Ishikawa (cell line): ENCODE measurements at regions not wholly inside any gene's neighbourhood (a gene's known extent, or its start where the extent isn't known, plus 50 kb on each side); places are given as distances from the start of the nearest gene placed in this dataset.

Source experiments
- CEBPB ChIP-seq: IDR thresholded peaks from 2 replicates; pipeline ENCODE4 v1.6.1; 2012
- CREB1 ChIP-seq: IDR thresholded peaks from 2 replicates; pipeline ENCODE4 v1.6.1; 2012; ENCODE audit warnings: low read depth
- EGR1 ChIP-seq: IDR thresholded peaks from 2 replicates; pipeline ENCODE4 v1.6.1; 2012
- EP300 ChIP-seq: IDR thresholded peaks from 2 replicates; pipeline ENCODE4 v1.6.1; 2012; ENCODE audit warnings: borderline replicate concordance
- FOXM1 ChIP-seq: IDR thresholded peaks from 2 replicates; pipeline ENCODE4 v1.6.1; 2012; ENCODE audit warnings: low read depth, borderline replicate concordance
- MAX ChIP-seq: IDR thresholded peaks from 2 replicates; pipeline ENCODE4 v1.6.1; 2012
- NFIC ChIP-seq: IDR thresholded peaks from 2 replicates; pipeline ENCODE4 v1.6.1; 2012
- RAD21 ChIP-seq: IDR thresholded peaks from 2 replicates; pipeline ENCODE4 v1.6.1; 2012; ENCODE audit warnings: low read depth
- REST ChIP-seq: IDR thresholded peaks from 2 replicates; pipeline ENCODE4 v1.6.1; 2012; ENCODE audit warnings: low read depth, mild to moderate bottlenecking
- TAF1 ChIP-seq: IDR thresholded peaks from 2 replicates; pipeline ENCODE4 v1.6.1; 2012; ENCODE audit warnings: low read depth, mild to moderate bottlenecking
- TCF12 ChIP-seq: IDR thresholded peaks from 2 replicates; pipeline ENCODE4 v1.6.1; 2012; ENCODE audit warnings: low read depth
- TEAD4 ChIP-seq: IDR thresholded peaks from 2 replicates; pipeline ENCODE4 v1.6.1; 2012
- USF1 ChIP-seq: IDR thresholded peaks from 2 replicates; pipeline ENCODE4 v1.6.1; 2012
- YY1 ChIP-seq: IDR thresholded peaks from 2 replicates; pipeline ENCODE4 v1.6.1; 2012; ENCODE audit warnings: low read depth

GRCh38 chr1:192065087-192065486 lies 93.2 kb upstream of the RGS18 start:
- TF ChIP-seq EP300 (no peak), CREB1 (no peak), MAX (no peak), TCF12 (no peak), RAD21 (no peak), REST (no peak), YY1 (no peak), FOXM1 (no peak), CEBPB (no peak), TAF1 (no peak), USF1 (no peak), NFIC (no peak), TEAD4 (no peak), EGR1 (no peak)
